ENCODE measurements at regions not wholly inside any gene's neighbourhood (a gene's known extent, or its start where the extent isn't known, plus 50 kb on each side); places are given as distances from the start of the nearest gene placed in this dataset.
"Not testable (repeated sequence)": the region's sequence is repeated elsewhere in the genome, so short reads cannot be mapped to it uniquely, and the experiment has no call there.

- not testable (repeated sequence) for H3K27ac Mint-ChIP-seq; H3K27me3 Mint-ChIP-seq; DNase-seq; H3K4me1 Mint-ChIP-seq; H3K36me3 Mint-ChIP-seq; ATAC-seq (ENCODE audit: low read depth in 2 of 2); H3K4me3 Mint-ChIP-seq
- H3K9me3 Mint-ChIP-seq: peaks cover 6 to 45% (median 21%) of the 10 kb centered on the region in 7 donors
Observed at GRCh38 chr1:96152957-96153356, 568.6 kb upstream of the PTBP2 start.

GRCh38 chr1:96157101-96157500, 564.5 kb upstream of the PTBP2 start:
- no peak overlapping the region for H3K27ac Mint-ChIP-seq
- H3K27me3 Mint-ChIP-seq: no peaks in the 10 kb centered on the region
- H3K4me3 Mint-ChIP-seq: no peak overlapping the region
- no peaks in the 10 kb centered on the region for H3K36me3 Mint-ChIP-seq
- no peak for ATAC-seq (ENCODE audit: low read depth in 2 of 2)
- peaks cover 9 to 46% (median 23%) of the 10 kb centered on the region in 7 donors for H3K9me3 Mint-ChIP-seq
- DNase-seq: no peak
- no peaks in the 10 kb centered on the region for H3K4me1 Mint-ChIP-seq

- DNase-seq (no peak), ATAC-seq (ENCODE audit: low read depth in 2 of 2) (no peak)
- no peaks in the 10 kb centered on the region for H3K27me3 Mint-ChIP-seq
- no peaks in the 10 kb centered on the region for H3K36me3 Mint-ChIP-seq
- H3K9me3 Mint-ChIP-seq: peaks cover 9 to 40% (median 18%) of the 10 kb centered on the region in 7 donors
- no peaks in the 10 kb centered on the region for H3K4me1 Mint-ChIP-seq
- no peak overlapping the region for H3K27ac Mint-ChIP-seq
- no peak overlapping the region for H3K4me3 Mint-ChIP-seq
Observed at GRCh38 chr1:96159379-96159778, 562.2 kb upstream of the PTBP2 start.

GRCh38 chr1:96164053-96164452, 557.5 kb upstream of the PTBP2 start:
- Mint-ChIP-seq H3K4me1 (no peaks in the 10 kb centered on the region), H3K27me3 (no peaks in the 10 kb centered on the region), H3K4me3 (no peak overlapping the region), H3K36me3 (no peaks in the 10 kb centered on the region), H3K27ac (no peak overlapping the region), H3K9me3 (peaks cover 6 to 20% (median 13%) of the 10 kb centered on the region in 7 donors)
- ATAC-seq (ENCODE audit: low read depth in 2 of 2) (no peak), DNase-seq (no peak)

GRCh38 chr1:96178053-96178452, 543.5 kb upstream of the PTBP2 start:
- no peak for DNase-seq
- no peaks in the 10 kb centered on the region for H3K4me1 Mint-ChIP-seq
- H3K36me3 Mint-ChIP-seq: no peaks in the 10 kb centered on the region
- no peak overlapping the region for H3K27ac Mint-ChIP-seq
- H3K9me3 Mint-ChIP-seq: peaks cover 0 to 4% (median 1%) of the 10 kb centered on the region in 7 donors
- H3K4me3 Mint-ChIP-seq: no peak overlapping the region
- no peak for ATAC-seq (ENCODE audit: low read depth in 2 of 2)
- H3K27me3 Mint-ChIP-seq: no peaks in the 10 kb centered on the region

GRCh38 chr1:96183485-96183884, 538.1 kb upstream of the PTBP2 start:
- ATAC-seq (ENCODE audit: low read depth in 2 of 2) (no peak), DNase-seq (no peak)
- H3K27ac Mint-ChIP-seq: peak overlapping the region in 1 of 6 donors; percentile 76
- no peak overlapping the region for H3K4me3 Mint-ChIP-seq
- H3K9me3 Mint-ChIP-seq: peaks cover 0 to 4% (median 3%) of the 10 kb centered on the region in 7 donors
- no peaks in the 10 kb centered on the region for H3K27me3 Mint-ChIP-seq
- no peaks in the 10 kb centered on the region for H3K4me1 Mint-ChIP-seq
- H3K36me3 Mint-ChIP-seq: no peaks in the 10 kb centered on the region

- Mint-ChIP-seq H3K4me1 (no peaks in the 10 kb centered on the region), H3K9me3 (peaks cover 0 to 5% (median 3%) of the 10 kb centered on the region in 7 donors), H3K27ac (no peak overlapping the region), H3K36me3 (no peaks in the 10 kb centered on the region), H3K4me3 (no peak overlapping the region), H3K27me3 (no peaks in the 10 kb centered on the region)
- DNase-seq (no peak), ATAC-seq (ENCODE audit: low read depth in 2 of 2) (no peak)
Observed at GRCh38 chr1:96183928-96184327, 537.7 kb upstream of the PTBP2 start.

GRCh38 chr1:96185181-96185580, 536.4 kb upstream of the PTBP2 start:
- H3K9me3 Mint-ChIP-seq: peaks cover 0 to 5% (median 3%) of the 10 kb centered on the region in 7 donors
- no peaks in the 10 kb centered on the region for H3K4me1 Mint-ChIP-seq
- DNase-seq: no peak
- no peak overlapping the region for H3K27ac Mint-ChIP-seq
- H3K27me3 Mint-ChIP-seq: no peaks in the 10 kb centered on the region
- H3K36me3 Mint-ChIP-seq: no peaks in the 10 kb centered on the region
- no peak for ATAC-seq (ENCODE audit: low read depth in 2 of 2)
- H3K4me3 Mint-ChIP-seq: no peak overlapping the region

- Mint-ChIP-seq H3K4me1 (no peaks in the 10 kb centered on the region), H3K36me3 (no peaks in the 10 kb centered on the region), H3K4me3 (no peak overlapping the region), H3K27ac (no peak overlapping the region), H3K27me3 (no peaks in the 10 kb centered on the region), H3K9me3 (peaks cover 7 to 22% (median 10%) of the 10 kb centered on the region in 7 donors)
- DNase-seq (no peak), ATAC-seq (ENCODE audit: low read depth in 2 of 2) (no peak)
Observed at GRCh38 chr1:96187020-96187419, 534.6 kb upstream of the PTBP2 start.

GRCh38 chr1:96191165-96191564, 530.4 kb upstream of the PTBP2 start:
- H3K36me3 Mint-ChIP-seq: no peaks in the 10 kb centered on the region
- no peak for ATAC-seq (ENCODE audit: low read depth in 2 of 2)
- no peaks in the 10 kb centered on the region for H3K27me3 Mint-ChIP-seq
- peaks cover 7 to 22% (median 12%) of the 10 kb centered on the region in 7 donors for H3K9me3 Mint-ChIP-seq
- no peak for DNase-seq
- no peaks in the 10 kb centered on the region for H3K4me1 Mint-ChIP-seq
- H3K4me3 Mint-ChIP-seq: no peak overlapping the region
- no peak overlapping the region for H3K27ac Mint-ChIP-seq

- no peaks in the 10 kb centered on the region for H3K36me3 Mint-ChIP-seq
- DNase-seq: no peak
- no peaks in the 10 kb centered on the region for H3K27me3 Mint-ChIP-seq
- no peak overlapping the region for H3K27ac Mint-ChIP-seq
- H3K4me1 Mint-ChIP-seq: no peaks in the 10 kb centered on the region
- H3K4me3 Mint-ChIP-seq: no peak overlapping the region
- ATAC-seq (ENCODE audit: low read depth in 2 of 2): no peak
- H3K9me3 Mint-ChIP-seq: peaks cover 0 to 9% (median 4%) of the 10 kb centered on the region in 7 donors
Observed at GRCh38 chr1:96206451-96206850, 515.1 kb upstream of the PTBP2 start.

GRCh38 chr1:96207936-96208335, 513.6 kb upstream of the PTBP2 start:
- Mint-ChIP-seq H3K4me1 (no peaks in the 10 kb centered on the region), H3K27ac (no peak overlapping the region), H3K27me3 (no peaks in the 10 kb centered on the region), H3K36me3 (no peaks in the 10 kb centered on the region), H3K4me3 (no peak overlapping the region), H3K9me3 (peaks cover 0 to 6% (median 4%) of the 10 kb centered on the region in 7 donors)
- DNase-seq: no peak
- no peak for ATAC-seq (ENCODE audit: low read depth in 2 of 2)

- H3K4me3 Mint-ChIP-seq: no peak overlapping the region
- peaks cover 0 to 6% (median 4%) of the 10 kb centered on the region in 7 donors for H3K9me3 Mint-ChIP-seq
- H3K27me3 Mint-ChIP-seq: no peaks in the 10 kb centered on the region
- ATAC-seq (ENCODE audit: low read depth in 2 of 2) (no peak), DNase-seq (no peak)
- no peaks in the 10 kb centered on the region for H3K36me3 Mint-ChIP-seq
- no peak overlapping the region for H3K27ac Mint-ChIP-seq
- H3K4me1 Mint-ChIP-seq: no peaks in the 10 kb centered on the region
Observed at GRCh38 chr1:96208428-96208827, 513.2 kb upstream of the PTBP2 start.

- Mint-ChIP-seq H3K27me3 (no peaks in the 10 kb centered on the region), H3K36me3 (no peaks in the 10 kb centered on the region), H3K27ac (no peak overlapping the region), H3K4me1 (no peaks in the 10 kb centered on the region), H3K4me3 (no peak overlapping the region), H3K9me3 (peaks cover 0 to 6% (median 4%) of the 10 kb centered on the region in 7 donors)
- no peak for DNase-seq
- no peak for ATAC-seq (ENCODE audit: low read depth in 2 of 2)
Observed at GRCh38 chr1:96210054-96210453, 511.5 kb upstream of the PTBP2 start.

GRCh38 chr1:96211202-96211601, 510.4 kb upstream of the PTBP2 start:
- H3K4me1 Mint-ChIP-seq: no peaks in the 10 kb centered on the region
- no peaks in the 10 kb centered on the region for H3K36me3 Mint-ChIP-seq
- no peak overlapping the region for H3K27ac Mint-ChIP-seq
- H3K9me3 Mint-ChIP-seq: peaks cover 0 to 8% (median 4%) of the 10 kb centered on the region in 7 donors
- ATAC-seq (ENCODE audit: low read depth in 2 of 2) (no peak), DNase-seq (no peak)
- H3K27me3 Mint-ChIP-seq: no peaks in the 10 kb centered on the region
- no peak overlapping the region for H3K4me3 Mint-ChIP-seq

Measured in naive B cell (primary cell).